Spleen (tissue), 11 donors: ENCODE measurements at regions not wholly inside any gene's neighbourhood (a gene's known extent, or its start where the extent isn't known, plus 50 kb on each side); places are given as distances from the start of the nearest gene placed in this dataset.

ENCODE experiments used
- DNase-seq: peaks from one replicate; pipeline ENCODE4 v3.0.0-alpha.2; 2020
- H3K27ac ChIP-seq, 8 donors: fragments of 200-600 bp; sonication (generic) in 7 of 8; 1 replicate in 4 of 8; 2 replicates in 4 of 8; pipeline versions ENCODE4 v1.5.0 to v1.8.0; 2016 to 2021; ENCODE audit warnings: inconsistent platforms in 4 of 8, mild to moderate bottlenecking in 4 of 8, moderate library complexity in 1 of 8
- H3K27me3 ChIP-seq, 7 donors: fragments of 200-600 bp; sonication (generic) in 6 of 7; replicated peaks in 1 of 7; 1 replicate in 4 of 7; 2 replicates in 3 of 7; pipeline versions ENCODE4 v1.5.0 to v1.8.0; 2016 to 2021; ENCODE audit warnings: inconsistent platforms in 3 of 7, mild to moderate bottlenecking in 1 of 7
- H3K36me3 ChIP-seq, 6 donors: fragments of 200-600 bp; sonication (generic) in 5 of 6; 1 replicate in 4 of 6; 2 replicates in 2 of 6; pipeline versions ENCODE4 v1.5.0 to v1.8.0; 2016 to 2021; ENCODE audit warnings: inconsistent platforms in 2 of 6
- H3K4me1 ChIP-seq, 6 donors: fragments of 200-600 bp; sonication (generic) in 5 of 6; 1 replicate in 3 of 6; 2 replicates in 3 of 6; pipeline versions ENCODE4 v1.5.0 to v1.8.0; 2016 to 2021; ENCODE audit warnings: inconsistent platforms in 3 of 6
- H3K4me3 ChIP-seq, 8 donors: fragments of 200-600 bp; sonication (generic) in 7 of 8; 1 replicate in 4 of 8; 2 replicates in 4 of 8; pipeline versions ENCODE4 v1.5.0 to v1.8.0; 2016 to 2021; ENCODE audit warnings: inconsistent platforms in 4 of 8, mild to moderate bottlenecking in 4 of 8, moderate library complexity in 2 of 8
- H3K9me3 ChIP-seq, 8 donors: fragments of 200-600 bp; sonication (generic) in 7 of 8; 1 replicate in 4 of 8; 2 replicates in 4 of 8; pipeline versions ENCODE4 v1.5.0 to v1.8.0; 2016 to 2021; ENCODE audit warnings: inconsistent platforms in 4 of 8
- POLR2A ChIP-seq, 3 donors: fragments of 450-650 bp; IDR thresholded peaks; one replicate each; pipeline ENCODE4 v1.5.1; 2017; ENCODE audit warnings: antibody characterized with exemption in 3 of 3, mild to moderate bottlenecking in 1 of 3
- POLR2AphosphoS5 ChIP-seq, 3 donors: sonication (generic); formaldehyde crosslinking; IDR thresholded peaks; one replicate each; pipeline ENCODE4 v1.5.1; 2017; ENCODE audit warnings: antibody characterized with exemption in 3 of 3
- WGBS, 5 donors: extraction: QIAGEN DNeasy Blood & Tissue Kit in 3 of 5; methylation state at CpG; one replicate each; pipeline versions ENCODE4 v1.1.5 to v1.1.7; 2013 to 2018; 5-methylcytosine and 5-hydroxymethylcytosine counted together
- intact Hi-C: fragments of 100-400 bp; cut with DNase I; formaldehyde crosslinking; loops from one replicate; pipeline ENCODE4 v1.15.0; 2023; ENCODE audit warnings: low total_unique reads
- TF ChIP-seq, protein P1 (sequence below), 11 experiments: fragments of 200-600 bp in 7 of 11; fragments of 450-650 bp in 4 of 11; sonication (generic) in 4 of 11; IDR thresholded peaks in 8 of 11; conservative IDR thresholded peaks in 3 of 11; 1 replicate in 7 of 11; 2 replicates in 4 of 11; pipeline versions ENCODE4 v1.4.0 to v1.8.0; 2016 to 2021; ENCODE audit warnings: antibody characterized with exemption in 11 of 11, inconsistent platforms in 4 of 11, mild to moderate bottlenecking in 1 of 11
- donor health status: healthy with polysubstance abuse.
- donor health status: DM: no; HTN: no; CAD: no; lungs with moderate emphysema.
- donor health status: DM: no; HTN: no; CAD: no.
- donor health status: Bipolar disorder and iron deficiency.
- donor health status: healthy.
- donor health status: DM: no; HTN: no; CAD: no.
- donor health status: DM: yes; HTN: yes; CAD: no.

GRCh38 chr13:58300974-58301681 lies 669.6 kb downstream of the PCDH17 start:
- Histone ChIP-seq H3K27ac (no peak overlapping the region), H3K4me3 (no peak overlapping the region), H3K36me3 (no peaks in the 10 kb centered on the region), H3K27me3 (no peaks in the 10 kb centered on the region), H3K9me3 (peaks cover 0 to 10% (median 3%) of the 10 kb centered on the region in 8 donors), H3K4me1 (no peaks in the 10 kb centered on the region)
- TF ChIP-seq, protein P1, sequence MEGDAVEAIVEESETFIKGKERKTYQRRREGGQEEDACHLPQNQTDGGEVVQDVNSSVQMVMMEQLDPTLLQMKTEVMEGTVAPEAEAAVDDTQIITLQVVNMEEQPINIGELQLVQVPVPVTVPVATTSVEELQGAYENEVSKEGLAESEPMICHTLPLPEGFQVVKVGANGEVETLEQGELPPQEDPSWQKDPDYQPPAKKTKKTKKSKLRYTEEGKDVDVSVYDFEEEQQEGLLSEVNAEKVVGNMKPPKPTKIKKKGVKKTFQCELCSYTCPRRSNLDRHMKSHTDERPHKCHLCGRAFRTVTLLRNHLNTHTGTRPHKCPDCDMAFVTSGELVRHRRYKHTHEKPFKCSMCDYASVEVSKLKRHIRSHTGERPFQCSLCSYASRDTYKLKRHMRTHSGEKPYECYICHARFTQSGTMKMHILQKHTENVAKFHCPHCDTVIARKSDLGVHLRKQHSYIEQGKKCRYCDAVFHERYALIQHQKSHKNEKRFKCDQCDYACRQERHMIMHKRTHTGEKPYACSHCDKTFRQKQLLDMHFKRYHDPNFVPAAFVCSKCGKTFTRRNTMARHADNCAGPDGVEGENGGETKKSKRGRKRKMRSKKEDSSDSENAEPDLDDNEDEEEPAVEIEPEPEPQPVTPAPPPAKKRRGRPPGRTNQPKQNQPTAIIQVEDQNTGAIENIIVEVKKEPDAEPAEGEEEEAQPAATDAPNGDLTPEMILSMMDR (IDR thresholded peaks at IDR 0.05 in 8 of 11, conservative IDR thresholded peaks at IDR 0.05 in 3 of 11): no peak
- TF ChIP-seq POLR2A (IDR thresholded peaks at IDR 0.05): no peak
- no peak for TF ChIP-seq POLR2AphosphoS5 (IDR thresholded peaks at IDR 0.05)
- DNase-seq: no peak
- WGBS, 5 donors: 96 to 100% (median 98%) methylated on average over 1 of the region's 1 CpG
- intact Hi-C loops: no loop called here

GRCh38 chr13:58302349-58302748 lies 670.8 kb downstream of the PCDH17 start:
- Histone ChIP-seq H3K36me3 (no peaks in the 10 kb centered on the region), H3K27me3 (no peaks in the 10 kb centered on the region), H3K4me3 (no peak overlapping the region), H3K27ac (no peak overlapping the region), H3K9me3 (peaks cover 0 to 10% (median 3%) of the 10 kb centered on the region in 8 donors), H3K4me1 (no peaks in the 10 kb centered on the region)
- WGBS, 5 donors: 74 to 81% (median 80%) methylated on average over 2 of the region's 2 CpGs
- intact Hi-C loops: no loop called here
- DNase-seq: no peak
- TF ChIP-seq POLR2A (IDR thresholded peaks at IDR 0.05) (no peak), POLR2AphosphoS5 (IDR thresholded peaks at IDR 0.05) (no peak)
- TF ChIP-seq, protein P1 (IDR thresholded peaks at IDR 0.05 in 8 of 11, conservative IDR thresholded peaks at IDR 0.05 in 3 of 11): no peak

- intact Hi-C loops: no loop called here
- H3K27ac ChIP-seq: no peak overlapping the region
- 87 to 100% (median 94%) methylated on average over 1 of the region's 1 CpG for WGBS, 5 donors
Measured at GRCh38 chr13:58306062-58306461, 674.5 kb downstream of the PCDH17 start.

GRCh38 chr13:58313219-58313618 lies 681.7 kb downstream of the PCDH17 start:
- intact Hi-C loops: no loop called here
- 50 to 67% (median 59%) methylated on average over 2 of the region's 2 CpGs for whole genome bisulfite sequencing, 5 donors
- TF ChIP-seq POLR2A (IDR thresholded peaks at IDR 0.05): no peak
- no peak for TF ChIP-seq POLR2AphosphoS5 (IDR thresholded peaks at IDR 0.05)
- Histone ChIP-seq H3K4me1 (no peaks in the 10 kb centered on the region), H3K36me3 (no peaks in the 10 kb centered on the region), H3K9me3 (peaks cover 0 to 2% (median 1%) of the 10 kb centered on the region in 8 donors), H3K27ac (no peak overlapping the region), H3K27me3 (no peaks in the 10 kb centered on the region), H3K4me3 (no peak overlapping the region)
- no peak for DNase-seq

More at GRCh38 chr13:58306062-58306461, 674.5 kb downstream of the PCDH17 start:
- Histone ChIP-seq H3K27me3 (no peaks in the 10 kb centered on the region), H3K36me3 (no peaks in the 10 kb centered on the region), H3K4me3 (no peak overlapping the region), H3K4me1 (no peaks in the 10 kb centered on the region), H3K9me3 (peaks cover 0 to 10% (median 3%) of the 10 kb centered on the region in 8 donors)
- no peak for DNase-seq
- TF ChIP-seq POLR2A (IDR thresholded peaks at IDR 0.05): no peak
- no peak for TF ChIP-seq POLR2AphosphoS5 (IDR thresholded peaks at IDR 0.05)
- TF ChIP-seq, protein P1 (IDR thresholded peaks at IDR 0.05 in 8 of 11, conservative IDR thresholded peaks at IDR 0.05 in 3 of 11): no peak
